Neural crest cell (in vitro differentiated cells): ENCODE measurements at regions not wholly inside any gene's neighbourhood (a gene's known extent, or its start where the extent isn't known, plus 50 kb on each side); places are given as distances from the start of the nearest gene placed in this dataset.
"Not testable (repeated sequence)": the region's sequence is repeated elsewhere in the genome, so short reads cannot be mapped to it uniquely, and the experiment has no call there.

Source experiments
- DNase-seq: peaks from one replicate; pipeline ENCODE4 v3.0.0; 2021; ENCODE audit warnings: low read depth, mixed read lengths, low spot score
- H3K27ac Mint-ChIP-seq: one replicate; pipeline ENCODE4 v1.8.0; 2021; ENCODE audit warnings: mild to moderate bottlenecking, mixed read lengths; ENCODE audit not compliant: unreplicated experiment
- H3K27me3 Mint-ChIP-seq: 2 replicates; pipeline ENCODE4 v1.8.0; 2021; ENCODE audit warnings: low read depth, mild to moderate bottlenecking, mixed read lengths
- H3K36me3 Mint-ChIP-seq: 2 replicates; pipeline ENCODE4 v1.8.0; 2021; ENCODE audit warnings: low read depth, mild to moderate bottlenecking, mixed read lengths
- H3K4me1 Mint-ChIP-seq: 2 replicates; pipeline ENCODE4 v1.8.0; 2021; ENCODE audit warnings: mixed read lengths
- H3K4me3 Mint-ChIP-seq: one replicate; pipeline ENCODE4 v1.8.0; 2021; ENCODE audit warnings: mild to moderate bottlenecking, mixed read lengths
- H3K9me3 Mint-ChIP-seq: 2 replicates; pipeline ENCODE4 v1.8.0; 2021; ENCODE audit warnings: mixed read lengths
- TF ChIP-seq, protein P1 (sequence below): fragments of 200-600 bp; sonication (generic); conservative IDR thresholded peaks from 2 replicates; pipeline ENCODE4 v1.5.0; 2021; ENCODE audit warnings: antibody characterized with exemption, mild to moderate bottlenecking

DNA sequence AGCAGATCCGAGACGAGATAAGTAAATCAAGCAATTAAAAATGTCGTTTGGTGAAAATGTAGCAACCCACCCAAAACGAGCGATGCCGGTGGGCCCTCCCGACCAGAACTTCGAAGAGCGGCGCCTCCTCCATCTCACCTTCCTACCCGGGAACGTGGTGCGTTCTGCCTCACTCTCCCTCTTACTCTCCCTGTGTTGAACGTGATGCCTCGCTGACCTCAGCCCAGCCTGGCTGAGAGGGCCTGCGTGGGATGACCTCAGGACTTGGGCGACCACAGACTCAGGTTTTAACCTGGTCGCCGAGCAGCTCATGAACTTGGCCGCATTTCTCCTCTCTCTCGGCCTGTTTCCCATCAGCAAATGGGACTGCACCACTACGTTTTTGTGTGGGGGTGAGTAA, 69.7 kb upstream of the RPL38 start:
- H3K36me3 Mint-ChIP-seq: peaks cover 7% of the 10 kb centered on the region

DNA sequence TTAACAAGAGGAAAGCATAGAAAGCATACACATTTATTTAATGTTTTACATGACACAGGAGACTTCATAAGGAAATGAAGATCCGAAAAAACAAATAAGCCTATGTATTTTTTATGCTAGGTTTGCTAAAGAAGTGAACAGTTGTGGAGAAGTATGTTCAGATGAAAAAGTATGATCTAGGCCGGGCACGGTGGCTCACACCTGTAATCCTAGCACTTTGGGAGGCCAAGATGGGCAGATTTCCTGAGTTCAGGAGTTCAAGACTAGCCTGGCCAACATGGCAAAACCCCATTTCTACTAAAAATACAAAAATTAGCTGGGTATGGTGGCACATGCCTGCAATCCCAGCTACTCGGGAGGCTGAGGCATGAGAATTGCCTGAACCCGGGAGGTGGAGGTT, 69.2 kb upstream of the RPL38 start:
- not testable (repeated sequence) for H3K36me3 Mint-ChIP-seq, H3K9me3 Mint-ChIP-seq, DNase-seq, H3K4me3 Mint-ChIP-seq
- peaks cover 28% of the 10 kb centered on the region for H3K4me1 Mint-ChIP-seq
- peaks cover 17% of the 10 kb centered on the region for H3K27me3 Mint-ChIP-seq
- H3K27ac Mint-ChIP-seq: peak overlapping the region; percentile 93

More for the DNA sequence above, 69.7 kb upstream of the RPL38 start:
- Mint-ChIP-seq H3K27ac (peak overlapping the region; percentile 93), H3K4me3 (no peak overlapping the region), H3K4me1 (peaks cover 28% of the 10 kb centered on the region), H3K27me3 (peaks cover 17% of the 10 kb centered on the region), H3K9me3 (peaks cover 3% of the 10 kb centered on the region)
- no peak for DNase-seq
- TF ChIP-seq, protein P1, sequence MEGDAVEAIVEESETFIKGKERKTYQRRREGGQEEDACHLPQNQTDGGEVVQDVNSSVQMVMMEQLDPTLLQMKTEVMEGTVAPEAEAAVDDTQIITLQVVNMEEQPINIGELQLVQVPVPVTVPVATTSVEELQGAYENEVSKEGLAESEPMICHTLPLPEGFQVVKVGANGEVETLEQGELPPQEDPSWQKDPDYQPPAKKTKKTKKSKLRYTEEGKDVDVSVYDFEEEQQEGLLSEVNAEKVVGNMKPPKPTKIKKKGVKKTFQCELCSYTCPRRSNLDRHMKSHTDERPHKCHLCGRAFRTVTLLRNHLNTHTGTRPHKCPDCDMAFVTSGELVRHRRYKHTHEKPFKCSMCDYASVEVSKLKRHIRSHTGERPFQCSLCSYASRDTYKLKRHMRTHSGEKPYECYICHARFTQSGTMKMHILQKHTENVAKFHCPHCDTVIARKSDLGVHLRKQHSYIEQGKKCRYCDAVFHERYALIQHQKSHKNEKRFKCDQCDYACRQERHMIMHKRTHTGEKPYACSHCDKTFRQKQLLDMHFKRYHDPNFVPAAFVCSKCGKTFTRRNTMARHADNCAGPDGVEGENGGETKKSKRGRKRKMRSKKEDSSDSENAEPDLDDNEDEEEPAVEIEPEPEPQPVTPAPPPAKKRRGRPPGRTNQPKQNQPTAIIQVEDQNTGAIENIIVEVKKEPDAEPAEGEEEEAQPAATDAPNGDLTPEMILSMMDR: no peak

DNA sequence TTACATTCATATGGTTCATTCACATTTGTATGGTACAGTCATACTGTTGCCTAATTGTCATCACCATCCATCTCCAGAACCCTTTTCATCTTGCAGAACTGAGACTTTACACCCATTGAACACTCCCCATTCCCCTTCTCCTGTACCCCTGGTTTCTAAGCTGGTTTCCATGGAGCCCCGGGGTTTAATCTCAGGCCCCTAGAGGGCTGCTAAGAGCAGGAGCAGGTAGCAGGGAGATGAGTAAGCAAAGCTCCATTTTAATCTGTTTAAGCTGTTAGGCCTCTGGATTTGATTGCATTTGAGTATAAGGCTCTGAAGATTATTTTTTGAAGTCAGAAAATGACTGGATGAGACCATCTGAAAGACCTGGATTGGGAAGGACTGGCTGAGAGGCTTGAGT, 68.5 kb upstream of the RPL38 start:
- Mint-ChIP-seq H3K27ac (no peak overlapping the region), H3K4me1 (peaks cover 28% of the 10 kb centered on the region), H3K36me3 (peaks cover 9% of the 10 kb centered on the region), H3K9me3 (peaks cover 9% of the 10 kb centered on the region), H3K27me3 (peaks cover 17% of the 10 kb centered on the region), H3K4me3 (no peak overlapping the region)
- DNase-seq: no peak
- TF ChIP-seq, protein P1: no peak

DNA sequence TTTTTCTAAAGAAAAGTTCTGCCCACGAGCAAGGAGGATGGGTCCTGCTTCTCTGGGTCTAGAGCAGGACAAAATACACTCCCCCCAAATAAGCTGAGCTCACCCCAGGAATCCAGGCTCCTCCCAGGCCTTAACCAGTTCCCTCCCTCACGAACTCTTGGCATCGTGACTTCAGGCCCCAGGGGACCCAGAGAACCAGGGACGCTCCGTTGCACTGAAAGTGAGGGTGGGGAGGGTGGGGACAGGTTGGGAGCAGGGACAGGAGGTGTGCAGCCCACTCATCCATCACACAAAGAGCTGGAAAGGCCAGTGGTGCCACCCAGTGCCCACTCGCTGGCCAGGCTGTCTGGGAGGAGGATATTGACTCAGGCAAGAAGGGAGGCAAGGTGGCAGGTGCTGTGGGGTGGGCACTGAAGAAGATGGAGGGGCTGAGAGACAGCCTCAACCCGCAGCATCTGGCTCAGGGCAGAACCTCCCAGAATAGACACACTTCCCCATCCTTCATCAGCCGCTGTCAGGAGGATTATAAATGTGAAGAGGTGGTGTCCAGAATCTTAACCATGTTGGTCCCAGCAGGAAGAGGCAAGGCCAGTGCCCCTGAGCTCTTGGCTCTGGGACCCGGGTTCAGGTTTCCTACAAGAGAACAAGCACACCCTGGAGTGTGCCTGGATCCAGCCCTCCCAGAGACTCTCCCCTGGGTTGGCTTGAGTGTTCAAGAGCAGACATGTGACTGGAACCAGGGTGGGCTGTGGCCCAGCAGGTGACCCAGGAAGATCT, 67.9 kb upstream of the RPL38 start:
- Mint-ChIP-seq H3K4me3 (no peak overlapping the region), H3K27me3 (peaks cover 17% of the 10 kb centered on the region)
- TF ChIP-seq, protein P1: no peak

DNA sequence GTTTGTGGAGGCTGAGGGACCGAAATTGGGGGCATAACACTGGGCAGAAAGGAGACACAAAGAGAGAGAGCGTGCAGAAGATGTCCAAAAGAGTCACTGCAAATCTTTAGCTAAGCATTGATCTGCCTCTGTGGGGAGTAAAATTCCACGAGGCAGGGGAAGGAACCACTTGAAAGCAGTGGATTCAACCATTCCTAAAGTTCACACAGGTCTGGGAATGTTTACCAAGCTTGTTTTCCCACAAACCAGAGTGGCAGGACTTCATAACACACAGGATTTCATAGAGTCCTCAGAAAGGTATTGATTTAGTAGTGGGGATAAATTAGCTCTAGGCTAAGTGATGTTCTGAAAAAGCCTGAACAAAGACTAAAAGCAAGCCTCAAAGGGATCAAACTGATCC, 66.1 kb upstream of the RPL38 start:
- Mint-ChIP-seq H3K4me3 (no peak overlapping the region), H3K36me3 (peaks cover 10% of the 10 kb centered on the region), H3K4me1 (peaks cover 24% of the 10 kb centered on the region), H3K9me3 (peaks cover 16% of the 10 kb centered on the region), H3K27me3 (peaks cover 13% of the 10 kb centered on the region), H3K27ac (no peak overlapping the region)
- TF ChIP-seq, protein P1: no peak
- DNase-seq: no peak

More for the DNA sequence above, 67.9 kb upstream of the RPL38 start:
- no peak overlapping the region for H3K27ac Mint-ChIP-seq
- H3K36me3 Mint-ChIP-seq: peaks cover 9% of the 10 kb centered on the region
- H3K4me1 Mint-ChIP-seq: peaks cover 28% of the 10 kb centered on the region
- DNase-seq: no peak
- peaks cover 12% of the 10 kb centered on the region for H3K9me3 Mint-ChIP-seq

DNA sequence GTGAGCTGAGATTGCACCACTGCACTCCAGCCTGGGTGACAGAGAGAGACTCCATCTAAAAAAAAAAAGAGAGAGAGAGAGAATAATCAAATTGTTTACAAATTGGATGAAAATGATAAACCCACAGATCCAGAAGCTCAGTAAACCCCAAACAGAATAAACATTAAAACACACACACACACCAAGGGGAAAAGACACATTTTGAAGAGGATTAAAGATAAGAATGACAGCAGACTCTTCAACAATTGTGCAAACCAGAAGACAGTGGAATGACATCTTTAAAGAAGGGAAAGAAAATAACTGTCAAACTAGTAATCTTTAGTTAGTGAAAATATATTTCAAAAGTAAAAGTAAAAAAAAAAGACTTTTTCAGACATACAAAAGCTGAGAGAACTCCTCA, 64.4 kb upstream of the RPL38 start:
- H3K4me3 Mint-ChIP-seq: no peak overlapping the region
- peaks cover 8% of the 10 kb centered on the region for H3K4me1 Mint-ChIP-seq
- peaks cover 15% of the 10 kb centered on the region for H3K36me3 Mint-ChIP-seq
- no peak overlapping the region for H3K27ac Mint-ChIP-seq
- peaks cover 26% of the 10 kb centered on the region for H3K9me3 Mint-ChIP-seq
- TF ChIP-seq, protein P1: no peak
- DNase-seq: no peak
- peaks cover 8% of the 10 kb centered on the region for H3K27me3 Mint-ChIP-seq
